ENCODE measurements at regions not wholly inside any gene's neighbourhood (a gene's known extent, or its start where the extent isn't known, plus 50 kb on each side); places are given as distances from the start of the nearest gene placed in this dataset.
A peak's percentile ranks its signal among the peaks of the same experiment; 100 is the strongest.

DNA sequence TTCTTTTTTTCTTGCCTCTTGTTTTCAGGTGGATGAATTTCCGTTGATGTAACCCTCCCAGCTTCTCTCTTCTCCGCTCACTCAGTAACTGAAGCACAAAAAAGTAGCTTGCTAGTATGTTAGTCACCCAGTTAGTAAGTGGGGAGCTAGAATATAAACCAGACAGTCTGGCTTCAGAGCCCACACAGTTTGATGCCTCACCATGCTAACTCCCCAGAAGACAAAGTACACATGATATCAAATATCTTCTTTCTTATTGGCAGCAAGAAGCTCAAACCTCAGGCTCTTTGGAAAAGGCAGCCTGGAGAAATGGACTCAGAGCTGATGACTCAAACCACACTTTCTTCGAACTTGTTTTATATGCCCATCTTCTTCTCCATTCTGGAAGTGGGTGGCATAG lies 187.5 kb upstream of the PLXNA2 start:
- Mint-ChIP-seq H3K9me3 (peaks cover 0 to 3% of the 10 kb centered on the region in 2 donors), H3K27ac (no peak overlapping the region), H3K36me3 (no peaks in the 10 kb centered on the region)
- DNase-seq (ENCODE audit: low spot score in 2 of 2) (no peak), ATAC-seq (no peak)

- DNase-seq (ENCODE audit: low spot score in 2 of 2) (no peak), ATAC-seq (no peak)
- H3K27ac Mint-ChIP-seq, result no peak overlapping the region
- H3K9me3 Mint-ChIP-seq, result peaks cover 0 to 3% of the 10 kb centered on the region in 2 donors
- H3K36me3 Mint-ChIP-seq, result no peaks in the 10 kb centered on the region
Measured at GRCh38 chr1:208432346-208432745, 188.2 kb upstream of the PLXNA2 start.

DNA sequence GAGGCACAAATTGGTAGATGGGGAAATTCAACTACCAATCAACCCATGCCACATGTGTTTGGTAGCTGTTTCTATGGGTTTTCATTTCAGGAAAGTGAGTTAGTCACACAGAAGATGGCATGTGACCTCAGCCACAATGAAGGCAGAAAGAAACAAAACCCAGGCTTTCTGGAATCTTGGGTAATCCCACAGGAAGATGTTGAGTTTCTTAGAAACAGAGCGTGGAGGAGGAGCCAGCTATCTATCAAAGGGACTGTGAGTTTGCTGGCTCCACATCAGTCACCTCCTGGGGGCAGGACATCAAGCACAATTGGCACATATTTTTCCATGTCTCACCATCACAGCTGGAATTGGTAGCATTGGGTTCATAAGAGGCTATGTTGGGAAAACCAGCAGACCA lies 188.9 kb upstream of the PLXNA2 start:
- H3K27ac Mint-ChIP-seq, result no peak overlapping the region
- no peak for DNase-seq (ENCODE audit: low spot score in 2 of 2)
- ATAC-seq, result no peak
- no peaks in the 10 kb centered on the region for H3K36me3 Mint-ChIP-seq
- peaks cover 0 to 3% of the 10 kb centered on the region in 2 donors for H3K9me3 Mint-ChIP-seq

- DNase-seq (ENCODE audit: low spot score in 2 of 2) (no peak), ATAC-seq (no peak)
- no peaks in the 10 kb centered on the region for H3K36me3 Mint-ChIP-seq
- H3K9me3 Mint-ChIP-seq, result no peaks in the 10 kb centered on the region
- no peak overlapping the region for H3K27ac Mint-ChIP-seq
Measured at GRCh38 chr1:208433971-208434370, 189.8 kb upstream of the PLXNA2 start.

DNA sequence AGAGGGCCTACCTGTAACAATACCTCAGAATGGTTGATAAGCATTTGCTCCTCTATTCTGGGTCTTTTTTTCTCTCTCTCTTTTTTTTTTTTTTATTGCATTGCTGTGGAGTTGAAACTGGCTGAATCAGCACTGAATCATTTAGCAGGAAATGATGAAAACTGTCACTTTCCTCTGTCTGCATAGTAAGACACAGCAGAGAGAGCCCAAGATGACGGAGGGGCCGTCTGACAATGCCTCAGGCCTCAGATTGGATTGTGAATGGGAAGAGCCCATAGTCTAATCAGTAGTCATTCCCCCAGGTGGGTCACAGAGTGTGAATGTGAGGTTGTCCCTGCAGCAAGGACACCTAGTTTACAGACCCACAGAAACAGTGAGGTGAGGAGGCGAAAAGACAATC lies 193.2 kb upstream of the PLXNA2 start:
- peak in 1 of 2 donors; percentile 73 for ATAC-seq
- DNase-seq (ENCODE audit: low spot score in 2 of 2), result no peak

GRCh38 chr1:208438112-208438699 lies 194.0 kb upstream of the PLXNA2 start:
- DNase-seq (ENCODE audit: low spot score in 2 of 2), result no peak
- ATAC-seq, result no peak
- Mint-ChIP-seq H3K36me3 (no peaks in the 10 kb centered on the region), H3K27ac (no peak overlapping the region), H3K9me3 (peaks cover 6% of the 10 kb centered on the region in 2 donors)

More for the DNA sequence above, 193.2 kb upstream of the PLXNA2 start:
- no peak overlapping the region for H3K27ac Mint-ChIP-seq
- H3K36me3 Mint-ChIP-seq, result no peaks in the 10 kb centered on the region
- H3K9me3 Mint-ChIP-seq, result peaks cover 2% of the 10 kb centered on the region in 2 donors

- H3K36me3 Mint-ChIP-seq, result no peaks in the 10 kb centered on the region
- H3K9me3 Mint-ChIP-seq, result peaks cover 6 to 21% of the 10 kb centered on the region in 2 donors
- no peak overlapping the region for H3K27ac Mint-ChIP-seq
- ATAC-seq (no peak), DNase-seq (ENCODE audit: low spot score in 2 of 2) (no peak)
Measured at GRCh38 chr1:208445758-208446203, 201.6 kb upstream of the PLXNA2 start.

DNA sequence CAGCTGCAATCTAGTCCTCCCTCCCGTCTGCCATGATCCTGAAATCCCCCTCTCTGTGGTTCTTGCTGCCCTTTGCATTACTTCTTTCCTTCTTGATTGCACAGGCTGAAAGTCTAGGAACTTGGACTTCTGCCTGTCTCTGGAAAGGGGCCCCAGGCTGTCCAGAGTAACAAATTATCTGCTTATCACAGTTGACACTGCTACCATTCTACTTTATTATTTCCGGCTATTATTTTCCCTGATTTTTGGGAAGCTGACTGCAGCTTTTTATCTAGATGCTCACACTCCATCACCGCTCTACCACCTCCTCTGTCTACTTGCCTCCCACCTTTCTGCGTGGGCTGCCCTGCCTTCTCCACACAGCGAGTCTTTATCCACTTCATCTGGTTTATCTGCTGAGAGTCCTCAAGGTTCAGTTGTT lies 202.1 kb upstream of the PLXNA2 start:
- Mint-ChIP-seq H3K27ac (no peak overlapping the region), H3K9me3 (peaks cover 6 to 21% of the 10 kb centered on the region in 2 donors), H3K36me3 (no peaks in the 10 kb centered on the region)
- ATAC-seq (no peak), DNase-seq (ENCODE audit: low spot score in 2 of 2) (no peak)

- Mint-ChIP-seq H3K27ac (no peak overlapping the region), H3K36me3 (no peaks in the 10 kb centered on the region)
- DNase-seq (ENCODE audit: low spot score in 2 of 2), result no peak
Measured at GRCh38 chr1:208448425-208448824, 204.2 kb upstream of the PLXNA2 start.

DNA sequence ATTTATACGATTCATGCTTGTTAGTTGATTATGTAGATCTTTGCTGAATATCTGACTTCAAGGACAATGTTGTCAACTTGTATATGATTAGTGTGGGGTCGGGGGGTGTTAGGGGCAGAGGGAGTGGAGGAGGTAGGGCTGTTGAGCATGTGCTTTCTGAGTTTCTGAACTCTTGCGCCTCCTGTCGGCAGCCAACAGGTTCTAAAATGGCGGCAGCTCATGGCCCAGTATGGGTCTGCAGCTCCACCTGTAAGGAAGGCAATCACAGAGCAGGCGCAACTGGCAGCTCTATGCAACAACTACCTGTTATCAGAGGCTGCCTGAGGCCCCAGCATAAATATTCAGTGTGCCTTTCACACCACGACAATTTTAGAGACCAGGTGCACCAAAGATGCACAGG lies 205.8 kb upstream of the PLXNA2 start:
- Mint-ChIP-seq H3K27ac (no peak overlapping the region), H3K9me3 (peaks cover 0 to 4% of the 10 kb centered on the region in 2 donors), H3K36me3 (no peaks in the 10 kb centered on the region)
- ATAC-seq (no peak), DNase-seq (ENCODE audit: low spot score in 2 of 2) (no peak)

More at GRCh38 chr1:208448425-208448824, 204.2 kb upstream of the PLXNA2 start:
- H3K9me3 Mint-ChIP-seq, result peaks cover 0 to 14% of the 10 kb centered on the region in 2 donors
- no peak for ATAC-seq

DNA sequence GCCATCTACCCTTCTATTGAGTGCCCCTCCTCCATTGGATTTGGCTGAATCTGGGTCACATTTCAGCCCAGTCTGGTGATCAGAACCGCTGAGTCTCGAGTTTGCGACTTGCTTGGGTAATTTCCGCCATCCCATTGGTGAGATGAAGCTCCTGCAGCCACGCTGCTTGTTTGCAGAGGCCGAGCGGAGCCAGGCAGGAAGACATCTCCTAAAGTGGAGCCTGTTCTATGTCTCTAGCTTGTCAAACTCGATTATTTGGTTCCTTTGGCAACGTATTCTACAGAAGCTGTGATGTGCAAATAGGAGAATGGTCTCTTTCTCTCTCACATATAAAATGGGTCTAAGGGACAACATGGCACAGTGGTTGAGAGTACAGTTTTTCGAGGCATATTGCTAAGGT lies 206.8 kb upstream of the PLXNA2 start:
- Mint-ChIP-seq H3K36me3 (no peaks in the 10 kb centered on the region), H3K9me3 (peaks cover 0 to 4% of the 10 kb centered on the region in 2 donors), H3K27ac (no peak overlapping the region)
- DNase-seq (ENCODE audit: low spot score in 2 of 2), result no peak
- no peak for ATAC-seq

GRCh38 chr1:208455821-208456220 lies 211.6 kb upstream of the PLXNA2 start:
- H3K27ac Mint-ChIP-seq, result no peak overlapping the region
- ATAC-seq (no peak), DNase-seq (ENCODE audit: low spot score in 2 of 2) (no peak)
- H3K36me3 Mint-ChIP-seq, result no peaks in the 10 kb centered on the region
- peaks cover 3 to 4% of the 10 kb centered on the region in 2 donors for H3K9me3 Mint-ChIP-seq

DNA sequence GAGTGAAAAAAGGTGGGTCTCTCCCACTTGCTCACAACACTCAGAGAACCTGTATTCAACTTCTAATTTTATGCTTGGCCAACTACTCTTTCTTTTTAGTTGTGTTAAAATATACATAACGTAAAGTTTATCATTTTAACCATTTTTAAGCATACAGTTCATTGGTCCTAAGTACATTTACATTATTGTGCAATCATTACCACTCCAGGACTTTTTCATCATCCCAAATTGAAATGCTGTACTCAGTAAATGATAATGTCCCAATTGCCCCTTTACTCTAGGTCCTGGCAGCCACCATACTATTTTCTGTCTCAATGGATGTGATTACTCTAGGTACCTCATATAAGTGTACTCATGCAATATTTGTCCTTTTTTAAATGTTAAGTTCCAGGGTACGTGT lies 212.3 kb upstream of the PLXNA2 start:
- no peak overlapping the region for H3K27ac Mint-ChIP-seq
- H3K9me3 Mint-ChIP-seq, result peaks cover 3 to 4% of the 10 kb centered on the region in 2 donors
- no peak for ATAC-seq
- H3K36me3 Mint-ChIP-seq, result no peaks in the 10 kb centered on the region
- DNase-seq (ENCODE audit: low spot score in 2 of 2), result no peak

GRCh38 chr1:208460823-208461222 lies 216.6 kb upstream of the PLXNA2 start:
- DNase-seq (ENCODE audit: low spot score in 2 of 2) (no peak), ATAC-seq (no peak)
- Mint-ChIP-seq H3K36me3 (no peaks in the 10 kb centered on the region), H3K9me3 (peaks cover 3 to 4% of the 10 kb centered on the region in 2 donors), H3K27ac (no peak overlapping the region)

DNA sequence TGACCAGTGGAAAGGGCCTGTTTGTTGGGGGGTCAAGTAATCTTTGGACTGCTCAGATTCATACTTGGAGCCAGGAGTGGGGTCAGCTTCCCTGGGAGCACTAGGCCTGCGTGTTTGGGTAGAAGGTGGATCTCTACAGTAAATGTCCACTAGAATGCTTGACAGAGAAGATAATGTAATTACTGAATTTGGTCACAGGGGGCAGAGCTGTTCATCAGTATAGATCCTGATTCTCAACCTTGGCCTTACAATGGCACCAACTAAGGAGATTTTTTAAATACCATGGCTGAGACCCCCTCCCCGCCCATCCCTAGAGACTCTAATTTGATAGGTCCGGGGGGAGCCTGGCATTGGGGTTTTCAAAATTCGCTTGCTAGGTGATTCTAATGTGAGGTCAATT lies 217.5 kb upstream of the PLXNA2 start:
- no peak overlapping the region for H3K27ac Mint-ChIP-seq
- no peak for ATAC-seq
- DNase-seq (ENCODE audit: low spot score in 2 of 2), result no peak
- no peaks in the 10 kb centered on the region for H3K36me3 Mint-ChIP-seq
- peaks cover 3 to 4% of the 10 kb centered on the region in 2 donors for H3K9me3 Mint-ChIP-seq

GRCh38 chr1:208462761-208463160 lies 218.6 kb upstream of the PLXNA2 start:
- Mint-ChIP-seq H3K9me3 (peaks cover 0 to 3% of the 10 kb centered on the region in 2 donors), H3K36me3 (no peaks in the 10 kb centered on the region), H3K27ac (no peak overlapping the region)
- no peak for ATAC-seq
- no peak for DNase-seq (ENCODE audit: low spot score in 2 of 2)

- DNase-seq (ENCODE audit: low spot score in 2 of 2) (no peak), ATAC-seq (no peak)
- Mint-ChIP-seq H3K9me3 (no peaks in the 10 kb centered on the region), H3K36me3 (no peaks in the 10 kb centered on the region), H3K27ac (no peak overlapping the region)
Measured at GRCh38 chr1:208465266-208465665, 221.1 kb upstream of the PLXNA2 start.

- Mint-ChIP-seq H3K36me3 (no peaks in the 10 kb centered on the region), H3K27ac (no peak overlapping the region), H3K9me3 (no peaks in the 10 kb centered on the region)
- DNase-seq (ENCODE audit: low spot score in 2 of 2) (no peak), ATAC-seq (no peak)
Measured at GRCh38 chr1:208465786-208466590, 221.8 kb upstream of the PLXNA2 start.

Measured in activated naive CD4-positive, alpha-beta T cell treated with anti-CD3 and anti-CD28 coated beads, Interleukin-2, amount 50 U/mL, for 72 hours (primary cell).